PC-3 (cell line): ENCODE measurements at regions not wholly inside any gene's neighbourhood (a gene's known extent, or its start where the extent isn't known, plus 50 kb on each side); places are given as distances from the start of the nearest gene placed in this dataset.
"Not testable (repeated sequence)": the region's sequence is repeated elsewhere in the genome, so short reads cannot be mapped to it uniquely, and the experiment has no call there.

Source experiments
- CTCF ChIP-seq: fragments of 300-600 bp; sonication (generic); conservative IDR thresholded peaks from 2 replicates; pipeline ENCODE4 v1.5.1; 2017; ENCODE audit warnings: antibody characterized with exemption, low read depth, mild to moderate bottlenecking, low read length
- EZH2phosphoT487 ChIP-seq: fragments of 300-600 bp; sonication (generic); IDR thresholded peaks from 2 replicates; pipeline ENCODE4 v1.6.1; 2018; ENCODE audit warnings: mild to moderate bottlenecking, antibody characterized with exemption, low read length, borderline replicate concordance

DNA sequence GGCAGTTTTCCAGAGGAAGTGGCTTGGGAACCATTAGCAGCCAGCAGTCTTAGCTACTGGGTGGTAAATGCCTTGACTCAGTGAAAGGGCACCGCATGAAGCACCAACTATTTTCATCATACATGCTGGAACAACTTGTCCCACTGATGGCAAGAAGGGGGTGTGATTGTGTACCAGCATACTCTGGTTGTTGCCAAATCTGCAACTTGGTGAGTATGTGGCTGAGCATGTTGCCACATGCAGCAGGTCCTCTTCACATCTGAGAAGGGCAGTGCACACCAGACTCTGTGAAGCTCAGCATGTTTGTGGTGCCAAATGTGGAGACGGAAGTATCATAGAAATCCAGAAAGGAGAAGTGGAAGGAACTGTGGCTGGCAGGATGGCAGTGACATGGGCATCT is 122.1 kb downstream of the CCNG2 start:
- TF ChIP-seq CTCF, EZH2phosphoT487: not testable (repeated sequence)
